Pancreas (tissue), 10 donors: ENCODE measurements at regions not wholly inside any gene's neighbourhood (a gene's known extent, or its start where the extent isn't known, plus 50 kb on each side); places are given as distances from the start of the nearest gene placed in this dataset.

Source experiments
- ATAC-seq, 4 donors: fragments of 200-7000 bp; cut with Tn5 transposase; one replicate each; pipeline versions ENCODE4 v1.8.0 to v1.9.1; 2020; ENCODE audit warnings: mild to moderate bottlenecking in 4 of 4, moderate library complexity in 4 of 4
- DNase-seq, 6 donors: peaks; one replicate each; pipeline ENCODE4 v3.0.0-alpha.2; 2020
- FAIRE-seq: peaks from 2 replicates; lab custom pipeline; 2012; peaks lifted over from hg19 to GRCh38; lab: Jason Lieb, UNC
- H3K27ac ChIP-seq, 4 donors: fragments of 200-600 bp; sonication (generic); 1 replicate in 3 of 4; 2 replicates in 1 of 4; pipeline versions ENCODE4 v1.5.0 to v1.8.0; 2020
- H3K27me3 ChIP-seq, 4 donors: fragments of 200-600 bp; one replicate each; pipeline ENCODE4 v1.8.0; 2021
- H3K36me3 ChIP-seq, 3 donors: fragments of 200-600 bp; sonication (generic) in 1 of 3; one replicate each; pipeline versions ENCODE4 v1.5.0 to v1.8.0; 2020 to 2021
- H3K4me1 ChIP-seq, 3 donors: fragments of 200-600 bp; one replicate each; pipeline ENCODE4 v1.8.0; 2021
- H3K4me3 ChIP-seq, 4 donors: fragments of 200-600 bp; sonication (generic) in 2 of 4; one replicate each; pipeline versions ENCODE4 v1.5.0 to v1.8.0; 2020 to 2021
- H3K9me3 ChIP-seq, 4 donors: fragments of 200-600 bp; one replicate each; pipeline ENCODE4 v1.8.0; 2021
- WGBS, 2 donors: extraction: QIAGEN DNeasy Blood & Tissue Kit; methylation state at CpG; one replicate each; pipeline ENCODE4 v1.1.7; 2013; 5-methylcytosine and 5-hydroxymethylcytosine counted together
- intact Hi-C, 3 donors: fragments of 100-400 bp; cut with DNase I; formaldehyde crosslinking; loops; one replicate each; pipeline versions ENCODE4 v1.11.1 to v1.14.2; 2022
- TF ChIP-seq, protein P1 (sequence below), 4 donors: fragments of 200-600 bp; sonication (generic) in 3 of 4; IDR thresholded peaks; one replicate each; pipeline versions ENCODE4 v1.5.0 to v1.8.0; 2021; ENCODE audit warnings: antibody characterized with exemption in 4 of 4
- donor health status: healthy with polysubstance abuse.
- donor health status: DM: no; HTN: no; CAD: no; lungs with moderate emphysema.
- donor health status: DM: no; HTN: no; CAD: no.
- donor health status: control.
- donor health status: control.
- donor health status: Bipolar disorder and iron deficiency.
- donor health status: DM: yes; HTN: yes; CAD: no.
- donor health status: DM: no; HTN: no; CAD: no.
- donor health status: DM: no; HTN: no; CAD: no.
- donor health status: DM: yes; HTN: yes; CAD: no.

GRCh38 chr6:53982366-53983050, 128.7 kb upstream of the MLIP start:
- H3K36me3 ChIP-seq, result no peaks in the 10 kb centered on the region
- WGBS, 2 donors, result 74 to 83% methylated on average over 4 of the region's 4 CpGs
- intact Hi-C loops, result loop anchor here in 1 of 3 donors (10.0 kb wide), 1 partner anchor 282 kb away; no protein-coding TSS in a partner anchor
- no peak for ATAC-seq
- TF ChIP-seq, protein P1, sequence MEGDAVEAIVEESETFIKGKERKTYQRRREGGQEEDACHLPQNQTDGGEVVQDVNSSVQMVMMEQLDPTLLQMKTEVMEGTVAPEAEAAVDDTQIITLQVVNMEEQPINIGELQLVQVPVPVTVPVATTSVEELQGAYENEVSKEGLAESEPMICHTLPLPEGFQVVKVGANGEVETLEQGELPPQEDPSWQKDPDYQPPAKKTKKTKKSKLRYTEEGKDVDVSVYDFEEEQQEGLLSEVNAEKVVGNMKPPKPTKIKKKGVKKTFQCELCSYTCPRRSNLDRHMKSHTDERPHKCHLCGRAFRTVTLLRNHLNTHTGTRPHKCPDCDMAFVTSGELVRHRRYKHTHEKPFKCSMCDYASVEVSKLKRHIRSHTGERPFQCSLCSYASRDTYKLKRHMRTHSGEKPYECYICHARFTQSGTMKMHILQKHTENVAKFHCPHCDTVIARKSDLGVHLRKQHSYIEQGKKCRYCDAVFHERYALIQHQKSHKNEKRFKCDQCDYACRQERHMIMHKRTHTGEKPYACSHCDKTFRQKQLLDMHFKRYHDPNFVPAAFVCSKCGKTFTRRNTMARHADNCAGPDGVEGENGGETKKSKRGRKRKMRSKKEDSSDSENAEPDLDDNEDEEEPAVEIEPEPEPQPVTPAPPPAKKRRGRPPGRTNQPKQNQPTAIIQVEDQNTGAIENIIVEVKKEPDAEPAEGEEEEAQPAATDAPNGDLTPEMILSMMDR (IDR thresholded peaks at IDR 0.05), result no peak
- FAIRE-seq, result no peak
- no peak overlapping the region for H3K4me3 ChIP-seq
- no peaks in the 10 kb centered on the region for H3K27me3 ChIP-seq
- no peaks in the 10 kb centered on the region for H3K9me3 ChIP-seq
- DNase-seq, result no peak
- H3K4me1 ChIP-seq, result no peaks in the 10 kb centered on the region
- no peak overlapping the region for H3K27ac ChIP-seq

DNA sequence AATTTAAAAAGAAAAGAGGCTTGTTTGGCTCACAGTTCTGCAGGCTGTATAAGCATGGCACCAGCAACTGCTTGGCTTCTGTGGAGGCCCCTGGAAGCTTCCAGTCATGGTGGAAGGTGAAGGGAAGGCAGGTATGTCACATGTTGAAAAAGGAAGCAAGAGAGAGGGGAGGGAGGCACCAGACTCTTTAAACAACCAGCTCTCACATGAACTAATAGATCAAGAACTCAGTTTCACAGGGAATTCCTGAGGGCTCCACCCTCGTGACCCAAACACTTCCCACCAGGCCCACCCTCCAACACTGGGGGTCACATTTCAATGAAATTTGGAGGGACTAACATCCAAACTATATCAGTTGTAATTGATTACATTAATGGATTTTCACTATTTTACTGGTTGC, 127.9 kb upstream of the MLIP start:
- Histone ChIP-seq H3K27ac (no peak overlapping the region), H3K36me3 (no peaks in the 10 kb centered on the region), H3K4me3 (no peak overlapping the region), H3K4me1 (no peaks in the 10 kb centered on the region), H3K27me3 (no peaks in the 10 kb centered on the region), H3K9me3 (no peaks in the 10 kb centered on the region)
- TF ChIP-seq, protein P1 (IDR thresholded peaks at IDR 0.05), result no peak
- 0% methylated on average over 1 of the region's 1 CpG for WGBS, 2 donors
- intact Hi-C loops, result loop anchor here in 1 of 3 donors (10.0 kb wide), 1 partner anchor 282 kb away; no protein-coding TSS in a partner anchor
- ATAC-seq, result no peak
- DNase-seq, result no peak
- FAIRE-seq, result no peak

DNA sequence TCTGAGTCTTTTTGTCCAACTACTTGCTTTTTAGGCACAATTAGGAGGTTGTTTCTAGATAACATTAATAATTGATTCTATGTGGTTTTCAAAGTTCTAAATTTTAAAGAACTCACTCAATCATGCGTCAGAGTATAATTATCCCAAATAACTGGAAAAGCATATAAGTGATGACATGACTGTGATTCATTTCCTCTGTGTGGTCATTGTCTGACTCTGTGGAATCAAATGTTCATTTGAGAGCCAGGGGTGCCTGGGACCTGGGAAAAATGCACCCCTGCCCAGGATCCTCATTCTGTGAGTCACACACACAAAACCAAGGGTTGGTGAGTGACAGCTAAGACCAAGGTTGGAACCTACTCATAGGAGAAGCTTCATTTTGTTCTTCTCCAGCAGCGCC, 127.1 kb upstream of the MLIP start:
- Histone ChIP-seq H3K4me3 (no peak overlapping the region), H3K4me1 (no peaks in the 10 kb centered on the region), H3K27me3 (no peaks in the 10 kb centered on the region), H3K27ac (no peak overlapping the region), H3K36me3 (no peaks in the 10 kb centered on the region), H3K9me3 (no peaks in the 10 kb centered on the region)
- 73 to 79% methylated on average over 2 of the region's 2 CpGs for WGBS, 2 donors
- no peak for FAIRE-seq
- intact Hi-C loops, result loop anchor here in 1 of 3 donors (10.0 kb wide), 1 partner anchor 281 kb away; no protein-coding TSS in a partner anchor
- no peak for DNase-seq
- no peak for ATAC-seq
- TF ChIP-seq, protein P1 (IDR thresholded peaks at IDR 0.05), result no peak

- FAIRE-seq, result no peak
- TF ChIP-seq, protein P1 (IDR thresholded peaks at IDR 0.05), result no peak
- H3K27me3 ChIP-seq, result no peaks in the 10 kb centered on the region
- H3K9me3 ChIP-seq, result no peaks in the 10 kb centered on the region
- intact Hi-C loops, result loop anchor here in 1 of 3 donors (10.0 kb wide), 1 partner anchor 280 kb away; no protein-coding TSS in a partner anchor
- no peak overlapping the region for H3K4me3 ChIP-seq
- no peak for ATAC-seq
- no peaks in the 10 kb centered on the region for H3K4me1 ChIP-seq
- no peak overlapping the region for H3K27ac ChIP-seq
- DNase-seq, result no peak
- H3K36me3 ChIP-seq, result no peaks in the 10 kb centered on the region
- WGBS, 2 donors, result 21 to 32% methylated on average over 3 of the region's 3 CpGs
Observed at GRCh38 chr6:53984581-53984980, 126.7 kb upstream of the MLIP start.

GRCh38 chr6:53985366-53985765, 125.9 kb upstream of the MLIP start:
- no peaks in the 10 kb centered on the region for H3K36me3 ChIP-seq
- H3K4me1 ChIP-seq, result no peaks in the 10 kb centered on the region
- intact Hi-C loops, result loop anchor here in 1 of 3 donors (10.0 kb wide), 1 partner anchor 279 kb away; no protein-coding TSS in a partner anchor
- no peak for FAIRE-seq
- H3K27me3 ChIP-seq, result no peaks in the 10 kb centered on the region
- 17 to 21% methylated on average over 1 of the region's 1 CpG for WGBS, 2 donors
- H3K4me3 ChIP-seq, result no peak overlapping the region
- no peak for ATAC-seq
- no peak overlapping the region for H3K27ac ChIP-seq
- TF ChIP-seq, protein P1 (IDR thresholded peaks at IDR 0.05), result no peak
- DNase-seq, result no peak
- H3K9me3 ChIP-seq, result no peaks in the 10 kb centered on the region
